Astrocyte of the spinal cord (primary cell): ENCODE measurements at regions not wholly inside any gene's neighbourhood (a gene's known extent, or its start where the extent isn't known, plus 50 kb on each side); places are given as distances from the start of the nearest gene placed in this dataset.

Experiments
- DNase-seq: peaks from one replicate; pipeline ENCODE4 v3.0.0; 2011; ENCODE audit warnings: low read depth, low spot score
- H3K4me3 ChIP-seq: 2 replicates; pipeline ENCODE4 v1.5.1; 2011; ENCODE audit warnings: low read depth, mild to moderate bottlenecking, low read length, moderate library complexity
- CTCF ChIP-seq: IDR thresholded peaks from 2 replicates; pipeline ENCODE4 v1.5.1; 2012; ENCODE audit warnings: low read depth, mild to moderate bottlenecking, low read length, inconsistent platforms
- in situ Hi-C: cut with HindIII; loops from 2 replicates; pipeline ENCODE4 v1.10.0; 2017; ENCODE audit warnings: low sequenced_read_pairs

GRCh38 chr5:117955831-117956230, 1032.5 kb downstream of the DTWD2 start:
- in situ Hi-C loops = no loop called here
- H3K4me3 ChIP-seq = no peak overlapping the region
- DNase-seq = no peak
- no peak for TF ChIP-seq CTCF

GRCh38 chr5:117954331-117954730, 1034.0 kb downstream of the DTWD2 start:
- no peak for DNase-seq
- in situ Hi-C loops = no loop called here
- no peak overlapping the region for H3K4me3 ChIP-seq
- no peak for TF ChIP-seq CTCF

GRCh38 chr5:117953272-117953671, 1035.1 kb downstream of the DTWD2 start:
- TF ChIP-seq CTCF = no peak
- H3K4me3 ChIP-seq = no peak overlapping the region
- in situ Hi-C loops = no loop called here

GRCh38 chr5:117947836-117948235, 1040.5 kb downstream of the DTWD2 start:
- no peak overlapping the region for H3K4me3 ChIP-seq
- TF ChIP-seq CTCF = no peak
- DNase-seq = no peak
- in situ Hi-C loops = no loop called here

More at GRCh38 chr5:117953272-117953671, 1035.1 kb downstream of the DTWD2 start:
- DNase-seq = no peak

- TF ChIP-seq CTCF = no peak
- no peak overlapping the region for H3K4me3 ChIP-seq
- in situ Hi-C loops = no loop called here
- no peak for DNase-seq
Observed at GRCh38 chr5:117947121-117947520, 1041.2 kb downstream of the DTWD2 start.

- in situ Hi-C loops = no loop called here
- H3K4me3 ChIP-seq = no peak overlapping the region
- TF ChIP-seq CTCF = no peak
- no peak for DNase-seq
Observed at GRCh38 chr5:117945258-117945657, 1043.1 kb downstream of the DTWD2 start.

GRCh38 chr5:117943541-117943940, 1044.8 kb downstream of the DTWD2 start:
- in situ Hi-C loops = no loop called here
- DNase-seq = no peak
- no peak overlapping the region for H3K4me3 ChIP-seq
- TF ChIP-seq CTCF = no peak
